ENCODE measurements at regions not wholly inside any gene's neighbourhood (a gene's known extent, or its start where the extent isn't known, plus 50 kb on each side); places are given as distances from the start of the nearest gene placed in this dataset.

- H3K4me3 ChIP-seq (ENCODE audit: low read depth in 2 of 2, low read length in 1 of 2) = no peak overlapping the region
- DNase-seq = no peak
- CTCF ChIA-PET = interaction anchor here (1.2 to 1.7 kb wide), 3 partner anchors 8 to 78 kb away, joined by 3 to 4 read pairs (median 3); no protein-coding TSS in a partner anchor
- H3K9ac ChIP-seq = no peak overlapping the region
- TF ChIP-seq USF2 (IDR thresholded peaks at IDR 0.05; ENCODE audit: borderline replicate concordance, low read depth, low read length) (no peak), TCF12 (IDR thresholded peaks at IDR 0.05) (no peak), MXI1 (IDR thresholded peaks at IDR 0.05; ENCODE audit: low read depth, low read length) (no peak), GATA2 (CRISPR knock-in tag; IDR thresholded peaks at IDR 0.05) (no peak), RXRA (IDR thresholded peaks at IDR 0.05; ENCODE audit: borderline replicate concordance, low read depth) (no peak), GABPA (IDR thresholded peaks at IDR 0.05; ENCODE audit: low read depth) (no peak), ZBTB33 (IDR thresholded peaks at IDR 0.05; ENCODE audit: borderline replicate concordance, low read depth) (no peak), CTCF (IDR thresholded peaks at IDR 0.05) (no peak), SIN3A (IDR thresholded peaks at IDR 0.05; ENCODE audit: borderline replicate concordance, low read depth, low read length) (no peak)
- POLR2A ChIA-PET = no interaction called here
- H3K9me3 ChIP-seq = no peaks in the 10 kb centered on the region
- H3K27me3 ChIP-seq (ENCODE audit: insufficient read depth) = no peaks in the 10 kb centered on the region
- peaks cover 2 to 5% of the 10 kb centered on the region in 2 experiments; a peak in 2 of 4 replicates for H3K4me1 ChIP-seq (ENCODE audit: control insufficient read depth in 1 of 2, insufficient read depth in 2 of 2, low read depth in 1 of 2, low read length in 1 of 2)
- no peaks in the 10 kb centered on the region for H3K9me2 ChIP-seq
- H2AFZ ChIP-seq (ENCODE audit: low read depth) = no peak overlapping the region
- WGBS (ENCODE audit: low lambda C conversion rate) = 77% methylated on average over 2 of the region's 2 CpGs
- no peaks in the 10 kb centered on the region for H3K79me2 ChIP-seq (ENCODE audit: insufficient read depth)
- no peaks in the 10 kb centered on the region for H4K20me1 ChIP-seq (ENCODE audit: insufficient read depth)
- H3K36me3 ChIP-seq (replicated peaks in 1 of 2; ENCODE audit: control insufficient read depth in 1 of 2, insufficient read depth in 2 of 2, low read length in 1 of 2) = no peaks in the 10 kb centered on the region
- peaks cover 7% of the 10 kb centered on the region for H3F3A ChIP-seq (replicated peaks; ENCODE audit: insufficient read depth)
- no peak overlapping the region for H3K4me2 ChIP-seq
- H3K27ac ChIP-seq (ENCODE audit: low read depth in 2 of 2, low read length in 1 of 2) = no peak overlapping the region
These were observed 651.1 kb upstream of the TBX3 start for GRCh38 chr12:115335048-115335447.

GRCh38 chr12:115332945-115333344, 649.0 kb upstream of the TBX3 start:
- no peak overlapping the region for H3K9ac ChIP-seq
- H3K27ac ChIP-seq (ENCODE audit: low read depth in 2 of 2, low read length in 1 of 2) = no peak overlapping the region
- H3F3A ChIP-seq (replicated peaks; ENCODE audit: insufficient read depth) = peaks cover under 1% of the 10 kb centered on the region
- no peaks in the 10 kb centered on the region for H3K36me3 ChIP-seq (replicated peaks in 1 of 2; ENCODE audit: control insufficient read depth in 1 of 2, insufficient read depth in 2 of 2, low read length in 1 of 2)
- POLR2A ChIA-PET = no interaction called here
- 0 out of 2 replicates have a peak, but pooled peaks cover 7% of the 10 kb centered on the region for H3K9me3 ChIP-seq
- no peaks in the 10 kb centered on the region for H4K20me1 ChIP-seq (ENCODE audit: insufficient read depth)
- no peaks in the 10 kb centered on the region for H3K27me3 ChIP-seq (ENCODE audit: insufficient read depth)
- no peaks in the 10 kb centered on the region for H3K9me2 ChIP-seq
- no peaks in the 10 kb centered on the region for H3K79me2 ChIP-seq (ENCODE audit: insufficient read depth)
- no peak overlapping the region for H3K4me3 ChIP-seq (ENCODE audit: low read depth in 2 of 2, low read length in 1 of 2)
- no peak overlapping the region for H3K4me2 ChIP-seq
- CTCF ChIA-PET = interaction anchor here (1.0 kb wide), 1 partner anchor 657 kb away, joined by 3 read pairs; no protein-coding TSS in a partner anchor
- H3K4me1 ChIP-seq (ENCODE audit: control insufficient read depth in 1 of 2, insufficient read depth in 2 of 2, low read depth in 1 of 2, low read length in 1 of 2) = peaks cover 2 to 5% of the 10 kb centered on the region in 2 experiments; a peak in 2 of 4 replicates
- H2AFZ ChIP-seq (ENCODE audit: low read depth) = no peak overlapping the region
- TF ChIP-seq RAD21 (IDR thresholded peaks at IDR 0.05; ENCODE audit: low read length) = no peak
- no peak for TF ChIP-seq POLR2AphosphoS5 (IDR thresholded peaks at IDR 0.05; ENCODE audit: low read depth, low read length)
- TF ChIP-seq ZBTB33 (IDR thresholded peaks at IDR 0.05; ENCODE audit: borderline replicate concordance, low read depth) = no peak
- TF ChIP-seq EZH2phosphoT487 (IDR thresholded peaks at IDR 0.05; ENCODE audit: borderline replicate concordance, low read depth) = no peak
- DNase-seq = no peak

All from SK-N-SH (cell line).